WTC11 (cell line): ENCODE measurements at regions not wholly inside any gene's neighbourhood (a gene's known extent, or its start where the extent isn't known, plus 50 kb on each side); places are given as distances from the start of the nearest gene placed in this dataset.

ENCODE experiments used
- ATAC-seq: fragments of 200-7000 bp; cut with Tn5 transposase; 2 replicates; pipeline ENCODE4 v1.10.0; 2021; ENCODE audit warnings: mild to moderate bottlenecking, moderate library complexity
- CTCF ChIA-PET: fragments of 300-600 bp; sonication (Branson Sonifier 250); formaldehyde crosslinking; loops from one replicate; lab custom pipeline; 2021; ENCODE audit warnings: antibody characterized with exemption; lab: Charles Lee
- POLR2A ChIA-PET: fragments of 350-600 bp; sonication (Branson Sonifier 250); formaldehyde crosslinking; loops from one replicate; lab custom pipeline; 2021; ENCODE audit warnings: antibody characterized with exemption; lab: Charles Lee
- DNase-seq: peaks from one replicate; pipeline ENCODE4 v3.0.0; 2021; ENCODE audit warnings: low spot score
- H3K27ac Mint-ChIP-seq: 2 replicates; pipeline ENCODE4 v1.8.0; 2021; ENCODE audit warnings: mixed read lengths
- H3K27me3 Mint-ChIP-seq: 2 replicates; pipeline ENCODE4 v1.8.0; 2021; ENCODE audit warnings: low read depth, mild to moderate bottlenecking, moderate library complexity, mixed read lengths
- H3K36me3 Mint-ChIP-seq: 2 replicates; pipeline ENCODE4 v1.8.0; 2021; ENCODE audit warnings: mixed read lengths
- H3K4me1 Mint-ChIP-seq: 2 replicates; pipeline ENCODE4 v1.8.0; 2022; ENCODE audit warnings: mixed read lengths
- H3K4me3 Mint-ChIP-seq: 2 replicates; pipeline ENCODE4 v1.8.0; 2021; ENCODE audit warnings: mild to moderate bottlenecking, moderate library complexity, mixed read lengths
- H3K9me3 Mint-ChIP-seq: 2 replicates; pipeline ENCODE4 v1.8.0; 2021; ENCODE audit warnings: mixed read lengths
- ETV6 ChIP-seq: sonication (generic); formaldehyde crosslinking; IDR thresholded peaks from 2 replicates; pipeline ENCODE4 v1.8.1; 2022; ENCODE audit warnings: mild to moderate bottlenecking, missing genetic modification reagents
- FOXK1 ChIP-seq: sonication (generic); formaldehyde crosslinking; IDR thresholded peaks from 2 replicates; pipeline ENCODE4 v1.8.0; 2022; ENCODE audit warnings: mild to moderate bottlenecking, moderate library complexity, missing genetic modification reagents
- GABPB1 ChIP-seq: sonication (generic); formaldehyde crosslinking; IDR thresholded peaks from 2 replicates; pipeline ENCODE4 v1.8.1; 2023; ENCODE audit warnings: mild to moderate bottlenecking, missing genetic modification reagents
- GTF2I ChIP-seq: fragments of 250-450 bp; sonication (Bioruptor Pico); conservative IDR thresholded peaks from 2 replicates; pipeline ENCODE4 v1.4.0; 2021; ENCODE audit warnings: mild to moderate bottlenecking
- JAZF1 ChIP-seq: fragments of 250-450 bp; sonication (Bioruptor Pico); IDR thresholded peaks from 2 replicates; pipeline ENCODE4 v1.9.0; 2021; ENCODE audit warnings: moderate library complexity, mild to moderate bottlenecking, inconsistent platforms
- KAT7 ChIP-seq: sonication (generic); formaldehyde crosslinking; IDR thresholded peaks from 2 replicates; pipeline ENCODE4 v1.8.1; 2023; ENCODE audit warnings: missing genetic modification reagents, mild to moderate bottlenecking, borderline replicate concordance
- NR2C2 ChIP-seq: sonication (generic); formaldehyde crosslinking; IDR thresholded peaks from 2 replicates; pipeline ENCODE4 v1.8.0; 2022; ENCODE audit warnings: mild to moderate bottlenecking, missing genetic modification reagents
- ZNF219 ChIP-seq: sonication (generic); formaldehyde crosslinking; IDR thresholded peaks from 2 replicates; pipeline ENCODE4 v1.8.0; 2023; ENCODE audit warnings: missing genetic modification reagents, mild to moderate bottlenecking, borderline replicate concordance
- ZNF317 ChIP-seq: sonication (generic); formaldehyde crosslinking; IDR thresholded peaks from 2 replicates; pipeline ENCODE4 v1.8.1; 2023; ENCODE audit warnings: low read depth, mild to moderate bottlenecking, moderate library complexity, missing genetic modification reagents, borderline replicate concordance
- TF ChIP-seq, protein P1 (sequence below): fragments of 250-450 bp; sonication (Bioruptor Pico); IDR thresholded peaks from 2 replicates; pipeline ENCODE4 v1.9.0; 2021; ENCODE audit warnings: mild to moderate bottlenecking
- TF ChIP-seq, protein P2 (sequence below): sonication (generic); formaldehyde crosslinking; IDR thresholded peaks from 2 replicates; pipeline ENCODE4 v1.8.0; 2022; ENCODE audit warnings: mild to moderate bottlenecking, missing genetic modification reagents
- TF ChIP-seq, protein P3 (sequence below): sonication (generic); formaldehyde crosslinking; IDR thresholded peaks from 2 replicates; pipeline ENCODE4 v1.8.1; 2023; ENCODE audit warnings: mild to moderate bottlenecking, missing genetic modification reagents, moderate library complexity
- TF ChIP-seq, protein P4 (sequence below): sonication (generic); formaldehyde crosslinking; IDR thresholded peaks from 2 replicates; pipeline ENCODE4 v1.8.0; 2022; ENCODE audit warnings: mild to moderate bottlenecking, missing genetic modification reagents
- TF ChIP-seq, protein P5 (sequence below): fragments of 250-450 bp; sonication (Bioruptor Pico); IDR thresholded peaks from 2 replicates; pipeline ENCODE4 v1.9.0; 2021; ENCODE audit warnings: mild to moderate bottlenecking, borderline replicate concordance
- TF ChIP-seq, protein P6 (sequence below): fragments of 250-450 bp; sonication (Bioruptor Pico); IDR thresholded peaks from 2 replicates; pipeline ENCODE4 v1.8.0; 2021; ENCODE audit warnings: mild to moderate bottlenecking
- TF ChIP-seq, protein P7 (sequence below): fragments of 250-450 bp; sonication (Bioruptor Pico); IDR thresholded peaks from 2 replicates; pipeline ENCODE4 v2.1.2; 2022; ENCODE audit warnings: mild to moderate bottlenecking, moderate library complexity
- TF ChIP-seq, protein P8 (sequence below): fragments of 200-600 bp; IDR thresholded peaks from 2 replicates; pipeline ENCODE4 v1.8.0; 2022; ENCODE audit warnings: antibody characterized with exemption
- TF ChIP-seq, protein P9 (sequence below): sonication (generic); formaldehyde crosslinking; IDR thresholded peaks from 2 replicates; pipeline ENCODE4 v1.8.1; 2023; ENCODE audit warnings: mild to moderate bottlenecking, moderate library complexity, missing genetic modification reagents

DNA sequence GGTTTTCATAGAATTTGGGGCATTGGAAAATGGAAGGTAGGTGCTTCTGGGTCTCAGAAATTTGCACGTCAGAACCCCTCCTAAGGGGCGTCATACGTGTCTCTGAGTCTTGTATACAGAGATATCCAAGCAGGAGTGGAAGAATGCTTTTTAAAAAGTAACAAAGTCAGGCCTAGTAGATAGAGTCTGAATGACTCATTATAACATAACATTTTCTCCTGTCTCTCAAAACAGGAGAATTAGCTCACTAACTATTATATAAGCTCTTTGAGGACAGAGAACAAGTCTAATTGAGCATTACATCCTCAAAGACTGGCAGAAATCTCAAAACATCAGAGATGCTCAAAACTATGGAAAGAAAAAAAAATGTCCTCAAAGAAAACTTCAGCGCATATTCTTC is 86.1 kb upstream of the CCL2 start (continued):
- TF ChIP-seq, protein P1, sequence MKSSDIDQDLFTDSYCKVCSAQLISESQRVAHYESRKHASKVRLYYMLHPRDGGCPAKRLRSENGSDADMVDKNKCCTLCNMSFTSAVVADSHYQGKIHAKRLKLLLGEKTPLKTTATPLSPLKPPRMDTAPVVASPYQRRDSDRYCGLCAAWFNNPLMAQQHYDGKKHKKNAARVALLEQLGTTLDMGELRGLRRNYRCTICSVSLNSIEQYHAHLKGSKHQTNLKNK = no peak
- TF ChIP-seq ZNF219 (CRISPR knock-in tag) (no peak), FOXK1 (CRISPR knock-in tag) (no peak), ZNF317 (CRISPR knock-in tag) (no peak), JAZF1 (no peak)
- TF ChIP-seq, protein P2, sequence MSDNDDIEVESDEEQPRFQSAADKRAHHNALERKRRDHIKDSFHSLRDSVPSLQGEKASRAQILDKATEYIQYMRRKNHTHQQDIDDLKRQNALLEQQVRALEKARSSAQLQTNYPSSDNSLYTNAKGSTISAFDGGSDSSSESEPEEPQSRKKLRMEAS (CRISPR knock-in tag) = no peak
- TF ChIP-seq, protein P3, sequence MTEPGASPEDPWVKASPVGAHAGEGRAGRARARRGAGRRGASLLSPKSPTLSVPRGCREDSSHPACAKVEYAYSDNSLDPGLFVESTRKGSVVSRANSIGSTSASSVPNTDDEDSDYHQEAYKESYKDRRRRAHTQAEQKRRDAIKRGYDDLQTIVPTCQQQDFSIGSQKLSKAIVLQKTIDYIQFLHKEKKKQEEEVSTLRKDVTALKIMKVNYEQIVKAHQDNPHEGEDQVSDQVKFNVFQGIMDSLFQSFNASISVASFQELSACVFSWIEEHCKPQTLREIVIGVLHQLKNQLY (CRISPR knock-in tag) = no peak
- TF ChIP-seq, protein P4, sequence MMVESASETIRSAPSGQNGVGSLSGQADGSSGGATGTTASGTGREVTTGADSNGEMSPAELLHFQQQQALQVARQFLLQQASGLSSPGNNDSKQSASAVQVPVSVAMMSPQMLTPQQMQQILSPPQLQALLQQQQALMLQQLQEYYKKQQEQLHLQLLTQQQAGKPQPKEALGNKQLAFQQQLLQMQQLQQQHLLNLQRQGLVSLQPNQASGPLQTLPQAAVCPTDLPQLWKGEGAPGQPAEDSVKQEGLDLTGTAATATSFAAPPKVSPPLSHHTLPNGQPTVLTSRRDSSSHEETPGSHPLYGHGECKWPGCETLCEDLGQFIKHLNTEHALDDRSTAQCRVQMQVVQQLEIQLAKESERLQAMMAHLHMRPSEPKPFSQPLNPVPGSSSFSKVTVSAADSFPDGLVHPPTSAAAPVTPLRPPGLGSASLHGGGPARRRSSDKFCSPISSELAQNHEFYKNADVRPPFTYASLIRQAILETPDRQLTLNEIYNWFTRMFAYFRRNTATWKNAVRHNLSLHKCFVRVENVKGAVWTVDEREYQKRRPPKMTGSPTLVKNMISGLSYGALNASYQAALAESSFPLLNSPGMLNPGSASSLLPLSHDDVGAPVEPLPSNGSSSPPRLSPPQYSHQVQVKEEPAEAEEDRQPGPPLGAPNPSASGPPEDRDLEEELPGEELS (CRISPR knock-in tag) = no peak

DNA sequence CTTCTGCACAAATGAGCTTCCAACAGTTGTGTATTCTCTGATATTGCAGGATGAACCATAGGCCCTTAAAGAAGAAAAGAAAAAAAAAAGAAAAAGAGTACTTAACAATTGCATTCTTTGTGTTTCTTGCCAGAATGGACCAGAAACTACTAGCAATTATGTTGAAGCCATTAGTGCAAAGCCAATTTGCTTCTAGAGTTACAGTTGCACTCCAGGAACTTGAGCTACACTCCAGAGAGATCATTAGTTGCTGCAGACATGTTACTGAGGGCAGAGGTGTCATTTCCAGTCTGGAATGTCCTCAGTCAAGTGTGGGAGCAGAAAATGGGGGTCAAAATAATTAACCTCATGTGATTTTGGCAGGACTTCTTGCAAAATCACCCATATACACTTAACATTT is 85.6 kb upstream of the CCL2 start:
- Mint-ChIP-seq H3K27ac (no peak overlapping the region), H3K4me3 (no peak overlapping the region), H3K36me3 (peaks cover 9% of the 10 kb centered on the region), H3K4me1 (peaks cover 21% of the 10 kb centered on the region), H3K27me3 (no peaks in the 10 kb centered on the region; the same call in 1 of the 2 replicates), H3K9me3 (peaks cover 18% of the 10 kb centered on the region)
- POLR2A ChIA-PET = interaction anchor here (0.7 kb wide), 1 partner anchor 118 kb away, joined by 3 read pairs; no protein-coding TSS in a partner anchor
- DNase-seq = no peak
- CTCF ChIA-PET = interaction anchor here (0.8 to 3.7 kb wide), 4 partner anchors 11 to 192 kb away, joined by 3 to 86 read pairs (median 32); partner anchors contain the start of gene CCL1
- no peak for ATAC-seq
- TF ChIP-seq, protein P5, sequence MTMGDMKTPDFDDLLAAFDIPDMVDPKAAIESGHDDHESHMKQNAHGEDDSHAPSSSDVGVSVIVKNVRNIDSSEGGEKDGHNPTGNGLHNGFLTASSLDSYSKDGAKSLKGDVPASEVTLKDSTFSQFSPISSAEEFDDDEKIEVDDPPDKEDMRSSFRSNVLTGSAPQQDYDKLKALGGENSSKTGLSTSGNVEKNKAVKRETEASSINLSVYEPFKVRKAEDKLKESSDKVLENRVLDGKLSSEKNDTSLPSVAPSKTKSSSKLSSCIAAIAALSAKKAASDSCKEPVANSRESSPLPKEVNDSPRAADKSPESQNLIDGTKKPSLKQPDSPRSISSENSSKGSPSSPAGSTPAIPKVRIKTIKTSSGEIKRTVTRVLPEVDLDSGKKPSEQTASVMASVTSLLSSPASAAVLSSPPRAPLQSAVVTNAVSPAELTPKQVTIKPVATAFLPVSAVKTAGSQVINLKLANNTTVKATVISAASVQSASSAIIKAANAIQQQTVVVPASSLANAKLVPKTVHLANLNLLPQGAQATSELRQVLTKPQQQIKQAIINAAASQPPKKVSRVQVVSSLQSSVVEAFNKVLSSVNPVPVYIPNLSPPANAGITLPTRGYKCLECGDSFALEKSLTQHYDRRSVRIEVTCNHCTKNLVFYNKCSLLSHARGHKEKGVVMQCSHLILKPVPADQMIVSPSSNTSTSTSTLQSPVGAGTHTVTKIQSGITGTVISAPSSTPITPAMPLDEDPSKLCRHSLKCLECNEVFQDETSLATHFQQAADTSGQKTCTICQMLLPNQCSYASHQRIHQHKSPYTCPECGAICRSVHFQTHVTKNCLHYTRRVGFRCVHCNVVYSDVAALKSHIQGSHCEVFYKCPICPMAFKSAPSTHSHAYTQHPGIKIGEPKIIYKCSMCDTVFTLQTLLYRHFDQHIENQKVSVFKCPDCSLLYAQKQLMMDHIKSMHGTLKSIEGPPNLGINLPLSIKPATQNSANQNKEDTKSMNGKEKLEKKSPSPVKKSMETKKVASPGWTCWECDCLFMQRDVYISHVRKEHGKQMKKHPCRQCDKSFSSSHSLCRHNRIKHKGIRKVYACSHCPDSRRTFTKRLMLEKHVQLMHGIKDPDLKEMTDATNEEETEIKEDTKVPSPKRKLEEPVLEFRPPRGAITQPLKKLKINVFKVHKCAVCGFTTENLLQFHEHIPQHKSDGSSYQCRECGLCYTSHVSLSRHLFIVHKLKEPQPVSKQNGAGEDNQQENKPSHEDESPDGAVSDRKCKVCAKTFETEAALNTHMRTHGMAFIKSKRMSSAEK = no peak
- no peak for TF ChIP-seq ETV6 (CRISPR knock-in tag)
- TF ChIP-seq, protein P6, sequence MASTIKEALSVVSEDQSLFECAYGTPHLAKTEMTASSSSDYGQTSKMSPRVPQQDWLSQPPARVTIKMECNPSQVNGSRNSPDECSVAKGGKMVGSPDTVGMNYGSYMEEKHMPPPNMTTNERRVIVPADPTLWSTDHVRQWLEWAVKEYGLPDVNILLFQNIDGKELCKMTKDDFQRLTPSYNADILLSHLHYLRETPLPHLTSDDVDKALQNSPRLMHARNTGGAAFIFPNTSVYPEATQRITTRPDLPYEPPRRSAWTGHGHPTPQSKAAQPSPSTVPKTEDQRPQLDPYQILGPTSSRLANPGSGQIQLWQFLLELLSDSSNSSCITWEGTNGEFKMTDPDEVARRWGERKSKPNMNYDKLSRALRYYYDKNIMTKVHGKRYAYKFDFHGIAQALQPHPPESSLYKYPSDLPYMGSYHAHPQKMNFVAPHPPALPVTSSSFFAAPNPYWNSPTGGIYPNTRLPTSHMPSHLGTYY (CRISPR knock-in tag) = no peak
- TF ChIP-seq GTF2I (CRISPR knock-in tag) = no peak
- no peak for TF ChIP-seq KAT7
- no peak for TF ChIP-seq NR2C2 (CRISPR knock-in tag)
- TF ChIP-seq, protein P7, sequence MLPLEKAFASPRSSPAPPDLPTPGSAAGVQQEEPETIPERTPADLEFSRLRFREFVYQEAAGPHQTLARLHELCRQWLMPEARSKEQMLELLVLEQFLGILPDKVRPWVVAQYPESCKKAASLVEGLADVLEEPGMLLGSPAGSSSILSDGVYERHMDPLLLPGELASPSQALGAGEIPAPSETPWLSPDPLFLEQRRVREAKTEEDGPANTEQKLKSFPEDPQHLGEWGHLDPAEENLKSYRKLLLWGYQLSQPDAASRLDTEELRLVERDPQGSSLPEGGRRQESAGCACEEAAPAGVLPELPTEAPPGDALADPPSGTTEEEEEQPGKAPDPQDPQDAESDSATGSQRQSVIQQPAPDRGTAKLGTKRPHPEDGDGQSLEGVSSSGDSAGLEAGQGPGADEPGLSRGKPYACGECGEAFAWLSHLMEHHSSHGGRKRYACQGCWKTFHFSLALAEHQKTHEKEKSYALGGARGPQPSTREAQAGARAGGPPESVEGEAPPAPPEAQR (CRISPR knock-in tag) = no peak
- TF ChIP-seq, protein P8, sequence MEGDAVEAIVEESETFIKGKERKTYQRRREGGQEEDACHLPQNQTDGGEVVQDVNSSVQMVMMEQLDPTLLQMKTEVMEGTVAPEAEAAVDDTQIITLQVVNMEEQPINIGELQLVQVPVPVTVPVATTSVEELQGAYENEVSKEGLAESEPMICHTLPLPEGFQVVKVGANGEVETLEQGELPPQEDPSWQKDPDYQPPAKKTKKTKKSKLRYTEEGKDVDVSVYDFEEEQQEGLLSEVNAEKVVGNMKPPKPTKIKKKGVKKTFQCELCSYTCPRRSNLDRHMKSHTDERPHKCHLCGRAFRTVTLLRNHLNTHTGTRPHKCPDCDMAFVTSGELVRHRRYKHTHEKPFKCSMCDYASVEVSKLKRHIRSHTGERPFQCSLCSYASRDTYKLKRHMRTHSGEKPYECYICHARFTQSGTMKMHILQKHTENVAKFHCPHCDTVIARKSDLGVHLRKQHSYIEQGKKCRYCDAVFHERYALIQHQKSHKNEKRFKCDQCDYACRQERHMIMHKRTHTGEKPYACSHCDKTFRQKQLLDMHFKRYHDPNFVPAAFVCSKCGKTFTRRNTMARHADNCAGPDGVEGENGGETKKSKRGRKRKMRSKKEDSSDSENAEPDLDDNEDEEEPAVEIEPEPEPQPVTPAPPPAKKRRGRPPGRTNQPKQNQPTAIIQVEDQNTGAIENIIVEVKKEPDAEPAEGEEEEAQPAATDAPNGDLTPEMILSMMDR = no peak
- no peak for TF ChIP-seq GABPB1 (CRISPR knock-in tag)
- TF ChIP-seq, protein P9, sequence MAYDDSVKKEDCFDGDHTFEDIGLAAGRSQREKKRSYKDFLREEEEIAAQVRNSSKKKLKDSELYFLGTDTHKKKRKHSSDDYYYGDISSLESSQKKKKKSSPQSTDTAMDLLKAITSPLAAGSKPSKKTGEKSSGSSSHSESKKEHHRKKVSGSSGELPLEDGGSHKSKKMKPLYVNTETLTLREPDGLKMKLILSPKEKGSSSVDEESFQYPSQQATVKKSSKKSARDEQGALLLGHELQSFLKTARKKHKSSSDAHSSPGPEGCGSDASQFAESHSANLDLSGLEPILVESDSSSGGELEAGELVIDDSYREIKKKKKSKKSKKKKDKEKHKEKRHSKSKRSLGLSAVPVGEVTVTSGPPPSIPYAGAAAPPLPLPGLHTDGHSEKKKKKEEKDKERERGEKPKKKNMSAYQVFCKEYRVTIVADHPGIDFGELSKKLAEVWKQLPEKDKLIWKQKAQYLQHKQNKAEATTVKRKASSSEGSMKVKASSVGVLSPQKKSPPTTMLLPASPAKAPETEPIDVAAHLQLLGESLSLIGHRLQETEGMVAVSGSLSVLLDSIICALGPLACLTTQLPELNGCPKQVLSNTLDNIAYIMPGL (CRISPR knock-in tag) = no peak
- TF ChIP-seq FOXK1 (CRISPR knock-in tag) = no peak
